22Rv1 (cell line): ENCODE measurements at regions not wholly inside any gene's neighbourhood (a gene's known extent, or its start where the extent isn't known, plus 50 kb on each side); places are given as distances from the start of the nearest gene placed in this dataset.
"Not testable (repeated sequence)": the region's sequence is repeated elsewhere in the genome, so short reads cannot be mapped to it uniquely, and the experiment has no call there.

ENCODE experiments used
- H3K27ac ChIP-seq: fragments of 450-650 bp; 2 replicates; pipeline ENCODE4 v1.5.1; 2017
- ZFX ChIP-seq: fragments of 450-650 bp; IDR thresholded peaks from 2 replicates; pipeline ENCODE4 v1.6.1; 2017; ENCODE audit warnings: antibody characterized with exemption, borderline replicate concordance
- TF ChIP-seq, protein P1 (sequence below): fragments of 450-650 bp; IDR thresholded peaks from 2 replicates; pipeline ENCODE4 v1.5.1; 2017; ENCODE audit warnings: mild to moderate bottlenecking

DNA sequence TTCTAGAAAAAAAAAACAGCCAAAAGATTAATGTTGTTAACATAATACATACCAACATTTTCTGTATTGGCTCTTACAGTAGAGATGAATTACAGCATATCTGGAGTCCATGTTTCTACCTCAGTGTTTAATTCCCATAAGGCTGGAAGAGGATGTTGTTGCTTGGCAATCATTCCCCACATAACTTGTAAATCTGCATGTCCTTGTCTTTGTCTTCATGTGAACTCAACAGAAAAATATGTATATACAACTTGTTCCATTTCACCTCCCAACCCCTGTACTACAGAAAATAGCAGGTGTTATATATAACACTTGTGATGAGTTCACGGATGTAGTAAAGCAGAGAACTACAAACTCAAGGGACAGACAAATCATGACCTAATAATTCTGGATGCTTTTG, 160.9 kb upstream of the SEMA3C start:
- no peak for TF ChIP-seq ZFX
- TF ChIP-seq, protein P1, sequence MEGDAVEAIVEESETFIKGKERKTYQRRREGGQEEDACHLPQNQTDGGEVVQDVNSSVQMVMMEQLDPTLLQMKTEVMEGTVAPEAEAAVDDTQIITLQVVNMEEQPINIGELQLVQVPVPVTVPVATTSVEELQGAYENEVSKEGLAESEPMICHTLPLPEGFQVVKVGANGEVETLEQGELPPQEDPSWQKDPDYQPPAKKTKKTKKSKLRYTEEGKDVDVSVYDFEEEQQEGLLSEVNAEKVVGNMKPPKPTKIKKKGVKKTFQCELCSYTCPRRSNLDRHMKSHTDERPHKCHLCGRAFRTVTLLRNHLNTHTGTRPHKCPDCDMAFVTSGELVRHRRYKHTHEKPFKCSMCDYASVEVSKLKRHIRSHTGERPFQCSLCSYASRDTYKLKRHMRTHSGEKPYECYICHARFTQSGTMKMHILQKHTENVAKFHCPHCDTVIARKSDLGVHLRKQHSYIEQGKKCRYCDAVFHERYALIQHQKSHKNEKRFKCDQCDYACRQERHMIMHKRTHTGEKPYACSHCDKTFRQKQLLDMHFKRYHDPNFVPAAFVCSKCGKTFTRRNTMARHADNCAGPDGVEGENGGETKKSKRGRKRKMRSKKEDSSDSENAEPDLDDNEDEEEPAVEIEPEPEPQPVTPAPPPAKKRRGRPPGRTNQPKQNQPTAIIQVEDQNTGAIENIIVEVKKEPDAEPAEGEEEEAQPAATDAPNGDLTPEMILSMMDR = no peak
- H3K27ac ChIP-seq = no peak overlapping the region

- TF ChIP-seq ZFX = no peak
- TF ChIP-seq, protein P1 = no peak
- no peak overlapping the region for H3K27ac ChIP-seq
Observed at GRCh38 chr7:81075150-81075549, 156.3 kb upstream of the SEMA3C start.

- no peak for TF ChIP-seq ZFX
- TF ChIP-seq, protein P1 = no peak
Observed at GRCh38 chr7:81074406-81074805, 155.6 kb upstream of the SEMA3C start.

GRCh38 chr7:81073931-81074251, 155.0 kb upstream of the SEMA3C start:
- TF ChIP-seq, protein P1 = no peak
- no peak for TF ChIP-seq ZFX
- no peak overlapping the region for H3K27ac ChIP-seq

More at GRCh38 chr7:81074406-81074805, 155.6 kb upstream of the SEMA3C start:
- H3K27ac ChIP-seq = no peak overlapping the region

DNA sequence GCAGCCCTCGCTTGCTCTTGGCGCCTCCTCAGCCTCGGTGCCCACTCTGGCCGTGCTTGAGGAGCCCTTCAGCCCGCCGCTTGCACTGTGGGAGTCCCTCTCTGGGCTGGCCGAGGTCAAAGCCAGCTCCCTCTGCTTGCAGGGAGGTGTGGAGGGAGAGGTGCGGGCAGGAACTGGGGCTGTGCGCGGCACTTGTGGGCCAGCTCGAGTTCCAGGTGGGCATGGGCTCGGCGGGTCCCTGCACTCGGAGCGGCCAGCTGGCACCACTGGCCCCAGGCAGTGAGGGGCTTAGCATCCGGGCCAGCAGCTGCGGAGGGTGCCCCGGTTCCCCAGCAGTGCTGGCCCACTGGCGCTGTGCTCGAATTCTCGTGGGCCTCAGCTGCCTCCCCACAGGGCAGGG, 152.1 kb upstream of the SEMA3C start:
- H3K27ac ChIP-seq = no peak overlapping the region

DNA sequence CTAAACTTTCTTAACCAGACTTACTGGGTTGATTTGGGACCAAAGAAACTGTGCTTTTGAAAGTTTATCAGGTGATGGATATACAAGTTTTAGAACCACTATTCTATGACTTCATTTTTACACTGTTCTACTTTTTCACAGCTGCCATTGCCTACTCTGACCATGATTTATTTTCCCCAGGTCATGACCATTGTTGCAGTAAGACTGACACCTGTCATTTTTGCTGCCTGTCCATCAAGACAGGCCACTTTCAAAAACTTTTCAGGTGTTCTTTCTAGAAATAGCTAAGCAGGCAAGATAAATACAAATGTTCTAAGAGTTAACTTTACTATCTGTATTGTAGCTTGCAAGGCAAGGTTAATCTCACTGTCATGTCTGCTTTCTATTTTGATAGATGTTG, 147.9 kb upstream of the SEMA3C start:
- TF ChIP-seq ZFX = no peak
- TF ChIP-seq, protein P1 = no peak
- no peak overlapping the region for H3K27ac ChIP-seq

More for the DNA sequence above, 152.1 kb upstream of the SEMA3C start:
- TF ChIP-seq ZFX = no peak
- TF ChIP-seq, protein P1 = no peak

- TF ChIP-seq, protein P1 = no peak
- TF ChIP-seq ZFX = no peak
- H3K27ac ChIP-seq = no peak overlapping the region
Observed at GRCh38 chr7:81064426-81064825, 145.6 kb upstream of the SEMA3C start.

DNA sequence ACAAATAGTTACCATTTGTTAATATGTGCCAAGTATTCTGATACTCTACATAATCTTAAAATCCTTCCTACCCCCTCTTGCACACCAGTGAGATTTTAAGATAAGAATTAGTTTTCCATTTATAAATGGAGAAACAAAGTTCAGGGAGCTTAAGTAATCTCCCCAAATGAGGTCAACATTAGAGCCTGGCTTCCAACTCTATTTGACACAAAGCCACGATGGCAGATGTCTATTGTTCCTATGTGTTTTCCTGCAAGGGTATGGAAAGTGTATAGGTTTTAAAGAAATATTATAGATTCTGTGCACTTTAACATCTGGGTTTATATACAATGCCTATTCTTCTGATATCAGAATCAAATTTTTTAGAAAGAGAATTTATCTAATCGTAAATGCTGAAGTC, 143.9 kb upstream of the SEMA3C start:
- no peak overlapping the region for H3K27ac ChIP-seq
- no peak for TF ChIP-seq ZFX
- TF ChIP-seq, protein P1 = no peak

DNA sequence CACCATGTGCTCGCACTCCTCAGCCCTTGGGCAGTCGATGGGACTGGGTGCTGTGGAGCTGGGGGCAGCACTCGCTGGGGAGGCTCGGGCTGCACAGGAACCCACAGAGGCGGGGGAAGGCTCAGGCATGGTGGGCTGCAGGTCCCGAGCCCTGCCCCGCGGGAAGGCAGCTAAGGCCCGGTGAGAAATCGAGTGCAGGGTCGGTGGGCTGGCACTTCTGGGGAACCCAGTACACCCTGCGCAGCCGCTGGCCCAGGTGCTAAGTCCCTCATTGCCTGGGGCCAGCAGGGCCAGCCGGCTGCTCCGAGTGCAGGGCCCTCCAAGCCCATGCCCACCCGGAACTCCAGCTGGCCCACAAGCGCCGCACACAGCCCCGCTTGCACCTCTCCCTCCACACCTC, 138.6 kb upstream of the SEMA3C start:
- H3K27ac ChIP-seq = not testable (repeated sequence)
